HepG2 (cell line): ENCODE measurements at regions not wholly inside any gene's neighbourhood (a gene's known extent, or its start where the extent isn't known, plus 50 kb on each side); places are given as distances from the start of the nearest gene placed in this dataset.

ENCODE experiments used
- ATAC-seq: fragments of 200-7000 bp; cut with Tn5 transposase; 3 replicates; pipeline ENCODE4 v1.9.1; 2020; ENCODE audit warnings: mild to moderate bottlenecking, moderate library complexity
- BruUV-seq: library from RNA; stranded (reverse); fragments of 400-500 nt; replicated peaks from 2 replicates; lab custom pipeline; 2021; lab: Mats Ljungman, UMichigan
- CTCF ChIA-PET: fragments of 300-600 bp; formaldehyde crosslinking; extraction: SDS; loops from one replicate; lab custom pipeline; 2021; ENCODE audit warnings: low total read pairs, inconsistent platforms, low intra/inter-chr PET ratio; lab: Yijun Ruan, JAX
- POLR2A ChIA-PET: fragments of 350-600 bp; sonication (Branson Sonifier 250); formaldehyde crosslinking; loops from one replicate; lab custom pipeline; 2020; ENCODE audit warnings: antibody characterized with exemption, inconsistent platforms; lab: Yijun Ruan, JAX
- DNase-seq: peaks from one replicate; pipeline ENCODE4 v3.0.0-alpha.2; 2015; ENCODE audit warnings: low spot score
- FAIRE-seq: peaks from 3 replicates; lab custom pipeline; 2011; peaks lifted over from hg19 to GRCh38; lab: Jason Lieb, UNC
- H2AFZ ChIP-seq: one replicate; pipeline ENCODE4 v1.6.1; 2011; ENCODE audit warnings: low read length, inconsistent platforms
- H3K27ac ChIP-seq: fragments of 300-600 bp; 3 replicates; pipeline ENCODE4 v1.8.0; 2011; ENCODE audit warnings: mixed run types, mild to moderate bottlenecking, mixed read lengths, low read length, inconsistent platforms; ENCODE audit not compliant: insufficient read depth; ENCODE audit errors: extremely low read length
- H3K27me3 ChIP-seq, 2 experiments: fragments of 200-600 bp in 1 of 2; 2 replicates in 1 of 2; 3 replicates in 1 of 2; pipeline versions ENCODE4 v1.6.0 to v1.8.0; 2011; ENCODE audit warnings: low read length in 2 of 2, mild to moderate bottlenecking in 2 of 2, moderate library complexity in 2 of 2, inconsistent platforms in 1 of 2; ENCODE audit not compliant: insufficient read depth in 2 of 2, control insufficient read depth in 1 of 2
- H3K36me3 ChIP-seq, 2 experiments: fragments of 200-600 bp in 1 of 2; replicated peaks in 1 of 2; 2 replicates in 1 of 2; 3 replicates in 1 of 2; pipeline versions ENCODE4 v1.5.1 to v1.8.0; 2011; ENCODE audit warnings: low read length in 2 of 2, inconsistent platforms in 1 of 2; ENCODE audit not compliant: insufficient read depth in 2 of 2, control insufficient read depth in 1 of 2
- H3K4me1 ChIP-seq: 2 replicates; pipeline ENCODE4 v1.5.1; 2012; ENCODE audit warnings: low read length, inconsistent platforms; ENCODE audit not compliant: insufficient read depth
- H3K4me2 ChIP-seq: 2 replicates; pipeline ENCODE4 v1.6.0; 2011; ENCODE audit warnings: low read depth, low read length, inconsistent platforms
- H3K4me3 ChIP-seq, 3 experiments: fragments of 200-600 bp in 1 of 3; sonication (generic), shearing (Covaris generic) in 1 of 3; replicated peaks in 1 of 3; 2 replicates each; pipeline ENCODE4 v1.5.1; 2011 to 2016; ENCODE audit warnings: low read length in 3 of 3, inconsistent platforms in 2 of 3, low read depth in 2 of 3, mild to moderate bottlenecking in 2 of 3, control low read depth in 1 of 3, mixed read lengths in 1 of 3; ENCODE audit not compliant: insufficient read depth in 1 of 3
- H3K79me2 ChIP-seq: one replicate; pipeline ENCODE4 v1.6.1; 2011; ENCODE audit warnings: low read length, inconsistent platforms; ENCODE audit not compliant: insufficient read depth
- H3K9ac ChIP-seq: 2 replicates; pipeline ENCODE4 v1.6.0; 2011; ENCODE audit warnings: mild to moderate bottlenecking, low read depth, low read length, inconsistent platforms; ENCODE audit not compliant: insufficient read depth
- H3K9me3 ChIP-seq: 2 replicates; pipeline ENCODE4 v1.5.1; 2012; ENCODE audit warnings: mild to moderate bottlenecking, low read length
- H4K20me1 ChIP-seq: 2 replicates; pipeline ENCODE4 v1.6.0; 2011; ENCODE audit warnings: inconsistent platforms, mild to moderate bottlenecking, low read length, moderate library complexity; ENCODE audit not compliant: insufficient read depth
- CBX5 ChIP-seq: sonication (generic); formaldehyde crosslinking; IDR thresholded peaks from 2 replicates; pipeline ENCODE4 v1.4.0; 2020; ENCODE audit warnings: missing genetic modification reagents, borderline replicate concordance
- FOXA3 ChIP-seq: IDR thresholded peaks from 2 replicates; pipeline ENCODE4 v1.6.1; 2016; ENCODE audit warnings: missing genetic modification reagents, missing compliant biosample characterization
- HNF4A ChIP-seq: sonication (generic); formaldehyde crosslinking; IDR thresholded peaks from 2 replicates; pipeline ENCODE4 v1.4.0; 2020; ENCODE audit warnings: missing genetic modification reagents
- NR1H2 ChIP-seq: sonication (generic); formaldehyde crosslinking; IDR thresholded peaks from 2 replicates; pipeline ENCODE4 v1.8.1; 2022; ENCODE audit warnings: low read depth, missing genetic modification reagents, borderline replicate concordance
- SCMH1 ChIP-seq: sonication (generic); formaldehyde crosslinking; IDR thresholded peaks from 2 replicates; pipeline ENCODE4 v1.9.0; 2021; ENCODE audit warnings: missing genetic modification reagents, mild to moderate bottlenecking, borderline replicate concordance
- SIN3A ChIP-seq: IDR thresholded peaks from 2 replicates; pipeline ENCODE4 v1.6.1; 2011; ENCODE audit warnings: low read depth, mild to moderate bottlenecking, control low read depth, low read length, borderline replicate concordance
- SRSF1 ChIP-seq: fragments of 200-400 bp; formaldehyde crosslinking; optimal IDR thresholded peaks from 2 replicates; pipeline ENCODE3; 2017; ENCODE audit warnings: mild to moderate bottlenecking, low read depth, low read length, moderate library complexity
- XBP1 ChIP-seq: sonication (generic); formaldehyde crosslinking; IDR thresholded peaks from 2 replicates; pipeline ENCODE4 v1.5.0; 2020; ENCODE audit warnings: missing genetic modification reagents
- ZFP36 ChIP-seq: fragments of 150-350 bp; IDR thresholded peaks from 2 replicates; pipeline ENCODE4 v1.6.1; 2018; ENCODE audit warnings: borderline replicate concordance, low read length, low read depth; ENCODE audit not compliant: partially characterized antibody
- ZNF207 ChIP-seq: fragments of 450-650 bp; IDR thresholded peaks from 2 replicates; pipeline ENCODE4 v1.6.1; 2016; ENCODE audit warnings: antibody characterized with exemption, borderline replicate concordance
- ZNF407 ChIP-seq: sonication (generic); formaldehyde crosslinking; IDR thresholded peaks from one replicate; pipeline ENCODE4 v1.5.1; 2020; ENCODE audit warnings: mild to moderate bottlenecking, missing genetic modification reagents; ENCODE audit errors: not compliant biosample characterization
- ZNF777 ChIP-seq: sonication (generic); formaldehyde crosslinking; IDR thresholded peaks from 2 replicates; pipeline ENCODE4 v1.4.0; 2020; ENCODE audit warnings: missing genetic modification reagents
- WGBS: methylation state at CpG from one replicate; pipeline ENCODE4 v1.1.6; 2017; ENCODE audit warnings: low lambda C conversion rate; 5-methylcytosine and 5-hydroxymethylcytosine counted together
- in situ Hi-C: cut with HindIII; loops from 2 replicates; pipeline ENCODE4 v1.10.0; 2017; ENCODE audit warnings: low pct_unique_long_range_greater_than_20kb; ENCODE audit not compliant: extremely low pct_ligation_motif_present
- intact Hi-C: fragments of 100-400 bp; cut with micrococcal nuclease; formaldehyde crosslinking; loops from one replicate; pipeline ENCODE4 v1.10.0; 2022; ENCODE audit not compliant: unreplicated experiment

GRCh38 chr2:17255071-17255470 is 263.2 kb downstream of the RAD51AP2 start:
- Histone ChIP-seq H3K36me3 (no peaks in the 10 kb centered on the region), H3K27me3 (peaks cover 0 to 5% of the 10 kb centered on the region in 2 experiments; a peak in 1 of 5 replicates), H3K4me3 (no peak overlapping the region), H3K4me2 (no peak overlapping the region), H3K27ac (no peak overlapping the region), H3K4me1 (no peaks in the 10 kb centered on the region), H3K9me3 (no peaks in the 10 kb centered on the region), H2AFZ (no peak overlapping the region), H4K20me1 (no peaks in the 10 kb centered on the region), H3K79me2 (no peaks in the 10 kb centered on the region), H3K9ac (no peak overlapping the region)
- no peak for DNase-seq
- no TSS peak for BruUV-seq
- WGBS: 0% methylated on average over 2 of the region's 2 CpGs
- FAIRE-seq: no peak
- no peak for TF ChIP-seq ZFP36
- no peak for TF ChIP-seq SRSF1
- TF ChIP-seq SIN3A: no peak
- ChIA-PET CTCF (no interaction called here), POLR2A (no interaction called here)
- in situ Hi-C loops: no loop called here
- intact Hi-C loops: no loop called here
- ATAC-seq: no peak

- DNase-seq (no peak), ATAC-seq (no peak), FAIRE-seq (no peak)
- ChIA-PET POLR2A (no interaction called here), CTCF (no interaction called here)
- Histone ChIP-seq H3K4me3 (no peak overlapping the region), H3K9me3 (no peaks in the 10 kb centered on the region), H2AFZ (no peak overlapping the region), H3K27me3 (peaks cover 0 to 5% of the 10 kb centered on the region in 2 experiments; a peak in 1 of 5 replicates), H3K27ac (no peak overlapping the region), H3K36me3 (no peaks in the 10 kb centered on the region), H3K4me2 (no peak overlapping the region), H4K20me1 (no peaks in the 10 kb centered on the region), H3K79me2 (no peaks in the 10 kb centered on the region), H3K9ac (no peak overlapping the region), H3K4me1 (no peaks in the 10 kb centered on the region)
- intact Hi-C loops: loop anchor here (1.0 kb wide), 1 partner anchor 25 kb away; no protein-coding TSS in a partner anchor
- BruUV-seq: no TSS peak
- in situ Hi-C loops: no loop called here
- WGBS: 7% methylated on average over 2 of the region's 2 CpGs
- TF ChIP-seq CBX5 (no peak), ZNF407 (CRISPR knock-in tag) (no peak), XBP1 (CRISPR knock-in tag) (no peak), FOXA3 (CRISPR knock-in tag) (no peak), SCMH1 (CRISPR knock-in tag) (no peak), NR1H2 (no peak), ZNF207 (no peak), HNF4A (CRISPR knock-in tag) (no peak), ZNF777 (CRISPR knock-in tag) (no peak)
Observed at GRCh38 chr2:17254421-17254820, 263.8 kb downstream of the RAD51AP2 start.
